ENCODE measurements at regions not wholly inside any gene's neighbourhood (a gene's known extent, or its start where the extent isn't known, plus 50 kb on each side); places are given as distances from the start of the nearest gene placed in this dataset.
"Not testable (repeated sequence)": the region's sequence is repeated elsewhere in the genome, so short reads cannot be mapped to it uniquely, and the experiment has no call there.

DNA sequence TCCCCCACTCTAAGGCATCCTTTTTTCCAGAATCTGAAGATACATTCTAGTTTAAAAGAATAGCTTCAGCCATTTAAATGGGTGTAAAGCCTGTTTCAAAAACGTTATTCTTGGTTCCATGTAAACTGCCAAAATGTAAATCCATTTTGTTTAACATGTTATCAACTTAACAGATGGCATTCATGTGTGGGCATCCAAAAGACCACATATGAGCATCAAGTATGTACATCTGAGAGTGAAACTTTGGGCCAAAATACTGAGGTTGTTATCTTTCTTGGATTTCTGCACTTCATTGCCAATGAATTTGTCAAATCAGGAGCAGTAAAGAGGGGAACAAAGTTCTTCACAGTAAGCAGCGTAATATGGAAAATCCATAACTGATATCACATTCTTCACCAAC is 395.4 kb downstream of the ZNF804A start:
- no peak for DNase-seq (ENCODE audit: low read depth)
- TF ChIP-seq, protein P1, sequence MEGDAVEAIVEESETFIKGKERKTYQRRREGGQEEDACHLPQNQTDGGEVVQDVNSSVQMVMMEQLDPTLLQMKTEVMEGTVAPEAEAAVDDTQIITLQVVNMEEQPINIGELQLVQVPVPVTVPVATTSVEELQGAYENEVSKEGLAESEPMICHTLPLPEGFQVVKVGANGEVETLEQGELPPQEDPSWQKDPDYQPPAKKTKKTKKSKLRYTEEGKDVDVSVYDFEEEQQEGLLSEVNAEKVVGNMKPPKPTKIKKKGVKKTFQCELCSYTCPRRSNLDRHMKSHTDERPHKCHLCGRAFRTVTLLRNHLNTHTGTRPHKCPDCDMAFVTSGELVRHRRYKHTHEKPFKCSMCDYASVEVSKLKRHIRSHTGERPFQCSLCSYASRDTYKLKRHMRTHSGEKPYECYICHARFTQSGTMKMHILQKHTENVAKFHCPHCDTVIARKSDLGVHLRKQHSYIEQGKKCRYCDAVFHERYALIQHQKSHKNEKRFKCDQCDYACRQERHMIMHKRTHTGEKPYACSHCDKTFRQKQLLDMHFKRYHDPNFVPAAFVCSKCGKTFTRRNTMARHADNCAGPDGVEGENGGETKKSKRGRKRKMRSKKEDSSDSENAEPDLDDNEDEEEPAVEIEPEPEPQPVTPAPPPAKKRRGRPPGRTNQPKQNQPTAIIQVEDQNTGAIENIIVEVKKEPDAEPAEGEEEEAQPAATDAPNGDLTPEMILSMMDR (IDR thresholded peaks at IDR 0.05; ENCODE audit: low read depth, low read length, missing control alignments), result no peak
- no peak overlapping the region for H3K4me3 ChIP-seq (ENCODE audit: low read depth, low read length)
- in situ Hi-C loops (cut with HindIII; ENCODE audit: low sequenced_read_pairs), result no loop called here

DNA sequence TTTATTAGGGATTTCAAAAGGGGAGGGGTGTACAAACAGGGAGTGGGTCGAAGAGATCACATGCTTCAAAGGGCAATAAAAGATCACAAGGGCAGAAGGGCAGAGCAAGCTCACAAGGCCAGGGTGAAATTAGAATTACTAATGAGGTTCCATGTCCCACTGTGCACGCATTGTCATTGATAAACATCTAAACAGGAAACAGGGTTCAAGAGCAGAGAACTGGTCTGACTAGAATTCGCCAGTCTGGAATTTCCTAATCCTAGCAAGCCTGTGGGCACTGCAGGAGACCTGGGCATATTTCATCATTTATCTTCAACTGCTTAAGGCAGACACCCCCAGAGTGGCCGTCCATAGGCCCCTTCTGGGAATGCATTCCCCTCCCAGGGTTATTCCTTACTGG is 408.2 kb downstream of the ZNF804A start:
- H3K4me3 ChIP-seq (ENCODE audit: low read depth, low read length), result no peak overlapping the region
- TF ChIP-seq, protein P1 (IDR thresholded peaks at IDR 0.05; ENCODE audit: low read depth, low read length, missing control alignments), result no peak
- DNase-seq (ENCODE audit: low read depth), result no peak
- in situ Hi-C loops (cut with HindIII; ENCODE audit: low sequenced_read_pairs), result no loop called here

DNA sequence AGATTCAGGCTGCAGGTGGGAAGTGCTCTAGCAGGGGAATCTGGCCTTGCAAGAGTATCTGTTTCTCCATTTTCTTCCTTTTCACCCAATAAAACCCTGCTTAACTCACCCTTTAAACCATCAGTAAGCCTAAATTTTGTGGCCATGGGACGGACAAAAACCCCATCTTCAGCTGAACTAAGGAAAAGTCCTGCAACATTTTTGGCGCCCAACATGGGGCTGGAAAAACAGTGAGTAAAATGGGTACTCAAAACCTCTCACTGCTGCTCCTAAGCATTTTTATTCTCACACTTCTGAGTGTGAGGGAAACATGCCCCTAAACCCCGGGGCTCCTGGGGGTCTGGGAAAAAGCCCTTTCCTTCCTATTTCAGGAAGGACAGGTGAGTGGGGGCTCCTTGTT is 414.3 kb downstream of the ZNF804A start:
- DNase-seq (ENCODE audit: low read depth), result no peak
- no peak overlapping the region for H3K4me3 ChIP-seq (ENCODE audit: low read depth, low read length)
- TF ChIP-seq, protein P1 (IDR thresholded peaks at IDR 0.05; ENCODE audit: low read depth, low read length, missing control alignments), result no peak
- in situ Hi-C loops (cut with HindIII; ENCODE audit: low sequenced_read_pairs), result no loop called here

DNA sequence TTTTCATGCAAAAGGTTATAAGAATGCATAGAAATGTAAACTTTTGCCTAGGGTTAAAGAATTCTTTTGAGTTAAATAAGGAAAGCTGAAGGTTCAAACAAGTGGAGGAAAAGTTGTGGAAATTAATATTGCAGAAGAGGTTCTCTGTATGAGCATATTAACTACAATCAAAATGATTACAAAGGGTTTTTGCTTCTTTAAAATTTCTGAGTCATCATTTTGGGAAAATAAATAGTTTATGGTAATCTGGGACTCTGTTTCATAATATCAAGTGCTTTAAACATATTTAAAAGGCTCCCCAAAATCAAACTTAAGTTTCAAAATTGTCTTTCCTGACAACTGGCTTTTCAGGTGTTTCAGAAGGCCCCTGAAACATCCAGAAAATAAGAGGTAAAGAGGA is 415.7 kb downstream of the ZNF804A start:
- in situ Hi-C loops (cut with HindIII; ENCODE audit: low sequenced_read_pairs), result no loop called here
- no peak for DNase-seq (ENCODE audit: low read depth)
- H3K4me3 ChIP-seq (ENCODE audit: low read depth, low read length), result no peak overlapping the region
- TF ChIP-seq, protein P1 (IDR thresholded peaks at IDR 0.05; ENCODE audit: low read depth, low read length, missing control alignments), result no peak

DNA sequence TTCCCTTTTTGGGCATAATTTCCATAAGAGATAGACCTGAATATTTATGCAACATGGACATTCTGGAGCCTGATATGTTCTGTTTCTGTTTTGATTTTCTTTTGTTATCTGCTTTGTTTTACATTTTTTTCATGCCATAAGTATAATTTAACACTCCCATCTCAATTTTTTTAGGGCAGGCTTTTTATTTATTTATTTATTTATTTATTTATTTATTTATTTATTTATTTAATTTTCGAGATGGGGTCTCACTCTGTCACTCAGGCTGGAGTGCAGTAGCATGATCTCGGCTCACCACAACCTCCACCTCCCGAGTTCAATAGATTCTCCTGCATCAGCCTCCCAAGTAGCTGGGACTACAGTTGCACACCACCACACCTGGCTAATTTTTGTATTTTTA is 427.6 kb downstream of the ZNF804A start:
- DNase-seq (ENCODE audit: low read depth); in situ Hi-C loops (cut with HindIII; ENCODE audit: low sequenced_read_pairs); H3K4me3 ChIP-seq (ENCODE audit: low read depth, low read length): not testable (repeated sequence)

DNA sequence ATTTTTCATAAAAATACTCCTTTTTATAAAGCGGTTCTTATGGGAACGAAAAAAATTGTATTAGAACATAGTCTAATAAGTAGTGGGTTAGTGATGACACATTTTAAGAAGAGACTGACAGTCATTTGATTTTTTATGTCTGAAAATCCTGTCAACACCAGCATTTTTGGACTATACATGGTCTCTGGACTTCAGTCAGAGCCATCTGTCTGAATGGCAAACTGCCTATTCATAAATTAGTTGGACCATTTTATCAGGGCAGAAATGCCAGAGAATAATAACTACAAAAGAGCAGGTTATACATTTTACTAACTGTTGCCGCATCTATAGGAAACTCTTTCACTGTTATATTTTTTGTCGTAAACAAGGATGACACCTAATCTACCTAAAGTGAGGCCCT is 437.6 kb downstream of the ZNF804A start:
- in situ Hi-C loops (cut with HindIII; ENCODE audit: low sequenced_read_pairs), result no loop called here
- TF ChIP-seq, protein P1 (IDR thresholded peaks at IDR 0.05; ENCODE audit: low read depth, low read length, missing control alignments), result no peak
- no peak for DNase-seq (ENCODE audit: low read depth)
- no peak overlapping the region for H3K4me3 ChIP-seq (ENCODE audit: low read depth, low read length)

DNA sequence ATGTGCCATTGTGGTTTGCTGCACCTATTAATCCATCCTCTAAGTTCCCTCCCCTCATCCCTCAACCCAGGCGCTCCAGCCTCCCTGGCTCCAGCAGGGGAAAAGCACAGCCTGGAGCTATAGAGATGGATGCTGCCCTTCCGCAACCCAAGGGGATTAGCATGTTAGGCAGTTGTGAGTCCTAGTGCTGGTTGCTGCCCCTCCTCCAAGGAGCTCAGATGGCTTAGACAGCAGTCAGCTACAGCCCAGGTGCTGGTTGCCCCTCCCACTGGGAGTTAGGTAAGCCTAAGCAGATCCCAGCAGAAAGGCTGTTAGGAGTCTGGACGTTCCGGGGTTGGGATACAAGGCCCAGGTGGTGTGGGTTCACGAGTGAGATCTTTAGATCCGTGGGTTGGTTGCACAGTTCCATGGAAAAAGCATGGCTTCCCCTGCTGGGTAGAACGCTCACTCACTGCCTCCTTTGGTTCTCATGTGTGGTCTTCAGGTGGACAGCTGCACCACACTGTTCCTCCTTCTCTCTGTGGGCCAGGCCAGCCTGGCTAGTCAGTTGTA is 446.1 kb downstream of the ZNF804A start:
- no peak for DNase-seq (ENCODE audit: low read depth)
- TF ChIP-seq, protein P1 (IDR thresholded peaks at IDR 0.05; ENCODE audit: low read depth, low read length, missing control alignments), result no peak
- no peak overlapping the region for H3K4me3 ChIP-seq (ENCODE audit: low read depth, low read length)
- in situ Hi-C loops (cut with HindIII; ENCODE audit: low sequenced_read_pairs), result no loop called here

Data from astrocyte of the cerebellum (primary cell).